HG02623 (cell line): ENCODE measurements at regions not wholly inside any gene's neighbourhood (a gene's known extent, or its start where the extent isn't known, plus 50 kb on each side); places are given as distances from the start of the nearest gene placed in this dataset.
A peak's percentile ranks its signal among the peaks of the same experiment; 100 is the strongest.

Experiments used
- ATAC-seq: cut with Tn5 transposase; IDR thresholded peaks from one replicate; pipeline ENCODE4 v1.9.1; 2021; ENCODE audit warnings: moderate library complexity; ENCODE audit not compliant: unreplicated experiment

DNA sequence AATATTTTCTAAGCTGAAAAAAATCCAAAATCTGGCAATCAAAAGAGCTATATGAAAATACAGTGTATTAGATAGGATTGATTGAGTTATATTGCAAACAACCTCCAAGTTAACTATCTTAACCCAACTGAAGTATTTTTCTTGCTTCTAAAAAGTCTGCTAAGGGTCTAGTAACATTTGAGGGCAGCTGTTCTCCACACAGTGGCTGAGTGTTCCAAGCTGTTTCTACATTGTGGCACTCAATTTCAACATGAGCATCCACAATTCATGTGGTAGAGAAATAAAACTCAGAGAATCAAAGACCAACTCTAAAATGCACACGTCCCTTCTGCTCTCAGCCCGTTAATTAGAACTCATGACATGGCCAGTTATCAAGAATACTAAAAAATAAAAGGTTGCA, 340.0 kb downstream of the C12orf50 start:
- ATAC-seq: no peak

DNA sequence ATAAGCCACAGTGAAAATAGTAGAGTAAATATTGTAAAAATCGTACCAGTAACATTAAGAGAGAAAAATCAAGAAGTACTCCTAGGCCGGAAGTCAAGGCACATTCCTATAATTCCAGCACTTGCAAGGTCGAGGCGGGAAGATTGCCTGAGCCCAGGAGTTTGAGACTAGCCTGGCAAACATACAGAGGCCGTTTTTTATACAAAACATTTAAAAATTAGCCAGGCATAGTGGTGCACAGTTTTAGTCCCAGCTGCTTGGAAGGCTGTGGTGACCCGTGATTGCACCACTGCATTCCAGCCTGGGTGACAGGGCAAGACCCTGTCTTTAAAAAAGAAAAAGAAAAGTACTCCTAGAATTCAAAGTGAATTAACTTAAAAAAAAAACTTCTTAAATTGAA, 341.8 kb downstream of the C12orf50 start:
- ATAC-seq: no peak

DNA sequence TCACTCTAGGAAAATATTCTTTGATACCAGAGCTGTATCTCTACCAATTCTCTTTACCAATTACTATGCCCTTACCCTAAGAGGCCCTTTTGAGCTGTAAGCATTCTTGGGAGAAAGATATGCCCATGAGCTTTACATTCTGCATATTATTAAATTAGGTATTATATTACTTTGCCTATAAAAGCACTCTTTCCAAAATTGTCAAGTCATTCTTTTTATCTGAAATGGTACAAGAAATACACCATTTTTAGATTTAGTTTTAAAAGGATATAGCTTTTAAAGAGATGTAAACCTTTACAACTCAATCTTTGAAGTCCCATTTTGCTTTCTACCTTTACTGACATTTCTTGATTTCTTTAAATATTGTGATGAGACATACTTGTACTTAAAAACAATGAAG, 343.5 kb downstream of the C12orf50 start:
- ATAC-seq: no peak

DNA sequence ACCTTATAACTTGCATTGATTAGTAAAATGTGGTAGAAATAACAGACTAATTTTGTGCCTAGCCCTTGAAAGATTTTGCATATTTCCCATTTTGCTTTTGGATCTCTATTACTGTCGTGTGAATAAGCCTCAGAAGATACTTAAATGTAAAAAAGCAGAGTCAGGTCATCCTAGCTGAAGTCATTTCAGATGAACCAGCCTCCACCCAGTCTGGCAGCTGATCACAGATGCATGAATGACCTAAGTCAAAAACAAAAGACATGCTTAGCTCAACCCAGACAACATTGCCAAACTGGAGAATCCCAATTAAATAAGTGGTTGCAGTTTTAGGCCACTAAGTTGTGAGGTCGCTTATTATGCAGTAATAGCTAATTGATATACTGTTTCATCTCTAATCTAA, 349.9 kb downstream of the C12orf50 start:
- no peak for ATAC-seq

DNA sequence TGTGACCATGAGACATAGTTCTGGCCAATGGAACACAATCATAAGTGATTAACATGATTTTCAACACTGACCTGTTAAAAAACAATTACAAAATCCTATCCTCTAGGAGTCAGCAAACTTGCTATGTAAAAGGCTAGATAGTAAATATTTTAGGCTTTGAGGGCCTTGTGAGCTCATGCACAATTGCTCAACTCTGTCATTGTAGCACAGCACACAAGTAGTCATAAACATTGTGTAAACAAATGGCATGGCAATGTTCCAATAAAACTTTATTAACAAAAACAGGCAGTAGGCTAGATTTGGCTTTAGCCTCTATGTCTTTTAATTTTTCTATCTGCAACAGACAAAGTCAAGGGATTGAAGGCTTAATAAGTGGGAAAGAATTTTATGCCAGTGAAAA, 350.7 kb downstream of the C12orf50 start:
- ATAC-seq: no peak

DNA sequence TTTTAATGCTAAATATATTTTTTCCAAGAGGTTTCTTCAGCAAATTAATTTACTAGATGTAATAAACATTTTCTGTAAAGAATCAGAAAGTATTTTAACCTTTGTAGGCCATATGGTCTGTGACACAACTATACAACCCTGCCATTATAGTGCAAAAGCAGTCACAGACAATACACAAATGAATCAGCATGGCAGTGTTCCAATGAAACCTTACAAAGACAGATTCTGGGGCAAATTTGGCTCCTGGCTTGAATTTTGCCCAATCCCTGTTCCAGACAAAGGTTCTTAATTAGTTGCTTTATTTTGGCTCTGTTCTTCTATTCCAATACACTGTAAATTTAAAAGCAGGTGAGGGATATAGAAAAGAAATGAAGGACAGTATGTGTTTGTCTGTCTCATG, 352.5 kb downstream of the C12orf50 start:
- no peak for ATAC-seq

DNA sequence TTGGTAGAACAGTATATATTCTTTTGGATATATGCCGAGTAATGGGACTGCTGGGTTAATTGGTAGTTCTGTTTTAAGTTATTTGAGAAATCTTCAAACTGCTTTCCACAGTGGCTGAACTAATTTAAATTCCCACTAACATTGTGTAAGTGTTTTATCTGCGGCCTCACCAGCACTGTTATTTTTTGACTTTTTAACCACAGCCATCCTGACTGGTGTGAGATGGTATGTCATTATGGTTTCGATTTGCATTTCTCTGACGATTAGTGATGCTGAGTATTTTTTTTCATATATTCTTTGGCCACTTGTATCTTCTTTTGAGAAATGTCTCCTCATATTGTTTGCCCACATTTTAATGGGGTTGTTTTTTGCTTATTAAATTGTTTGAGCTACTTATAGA, 357.4 kb downstream of the C12orf50 start:
- no peak for ATAC-seq

DNA sequence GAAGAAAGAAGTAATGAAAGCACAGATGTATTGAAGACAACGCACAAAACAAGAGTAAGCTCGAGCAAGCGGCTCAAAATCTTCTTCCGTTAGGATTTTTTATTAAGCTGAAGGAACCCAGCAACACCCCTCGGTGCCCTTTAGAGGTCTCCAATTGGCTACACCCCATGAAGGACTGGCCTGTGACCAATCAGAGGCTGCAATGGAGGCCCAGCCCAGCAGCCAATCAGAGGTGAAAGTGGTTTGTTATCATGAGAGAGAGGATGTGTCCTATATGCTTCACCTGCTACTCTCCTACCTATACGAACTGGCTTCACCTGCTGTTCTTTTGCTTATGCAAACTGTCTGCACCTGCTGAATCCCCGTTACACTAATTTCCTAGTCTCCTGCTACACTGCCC, 358.8 kb downstream of the C12orf50 start:
- peak; percentile 47 for ATAC-seq

DNA sequence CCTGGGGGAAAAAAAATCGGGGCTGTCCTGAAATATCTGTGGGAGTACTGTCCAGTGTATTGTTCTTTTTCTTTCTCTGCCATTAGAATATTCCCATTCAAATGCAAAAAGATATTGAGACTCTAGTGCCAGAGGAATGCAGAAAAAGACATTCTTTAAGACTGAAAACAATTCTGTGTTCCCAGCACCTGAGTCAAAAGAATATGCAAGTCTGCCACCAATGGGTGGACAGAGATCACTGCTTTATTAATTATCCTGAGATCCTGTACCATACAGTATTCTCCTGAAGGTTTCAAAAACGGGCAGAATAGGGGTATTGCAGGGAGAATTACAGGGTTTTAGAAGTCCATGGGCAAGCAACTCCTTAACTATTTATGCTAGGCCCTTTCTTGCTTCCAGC, 361.8 kb downstream of the C12orf50 start:
- no peak for ATAC-seq

DNA sequence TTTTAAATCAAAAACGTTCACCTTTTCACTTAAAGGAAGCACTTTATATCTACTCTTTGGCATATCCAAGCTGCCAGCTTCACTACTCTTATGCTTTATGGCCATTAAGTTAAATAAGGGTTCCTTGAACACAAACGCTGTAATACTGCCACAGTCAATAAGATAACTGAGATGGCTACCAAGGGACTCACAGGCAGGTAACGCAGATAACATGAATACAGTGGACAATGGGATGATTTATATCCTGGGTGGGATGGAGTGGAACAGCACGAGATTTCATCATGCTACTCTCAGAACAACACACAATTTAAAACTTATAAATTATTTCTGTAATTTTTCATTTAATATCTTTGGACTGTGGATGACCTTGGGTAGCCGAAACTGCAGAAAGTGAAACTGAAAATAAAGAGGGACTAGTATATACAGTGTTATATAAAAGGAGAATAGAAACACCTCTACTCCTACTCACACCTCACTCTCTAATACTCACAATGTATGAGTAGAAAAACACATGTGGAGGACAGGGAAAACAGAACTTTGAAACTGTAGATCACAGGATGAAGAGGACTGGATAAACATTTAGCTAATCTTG, 367.3 kb downstream of the C12orf50 start:
- ATAC-seq: peak; percentile 73

DNA sequence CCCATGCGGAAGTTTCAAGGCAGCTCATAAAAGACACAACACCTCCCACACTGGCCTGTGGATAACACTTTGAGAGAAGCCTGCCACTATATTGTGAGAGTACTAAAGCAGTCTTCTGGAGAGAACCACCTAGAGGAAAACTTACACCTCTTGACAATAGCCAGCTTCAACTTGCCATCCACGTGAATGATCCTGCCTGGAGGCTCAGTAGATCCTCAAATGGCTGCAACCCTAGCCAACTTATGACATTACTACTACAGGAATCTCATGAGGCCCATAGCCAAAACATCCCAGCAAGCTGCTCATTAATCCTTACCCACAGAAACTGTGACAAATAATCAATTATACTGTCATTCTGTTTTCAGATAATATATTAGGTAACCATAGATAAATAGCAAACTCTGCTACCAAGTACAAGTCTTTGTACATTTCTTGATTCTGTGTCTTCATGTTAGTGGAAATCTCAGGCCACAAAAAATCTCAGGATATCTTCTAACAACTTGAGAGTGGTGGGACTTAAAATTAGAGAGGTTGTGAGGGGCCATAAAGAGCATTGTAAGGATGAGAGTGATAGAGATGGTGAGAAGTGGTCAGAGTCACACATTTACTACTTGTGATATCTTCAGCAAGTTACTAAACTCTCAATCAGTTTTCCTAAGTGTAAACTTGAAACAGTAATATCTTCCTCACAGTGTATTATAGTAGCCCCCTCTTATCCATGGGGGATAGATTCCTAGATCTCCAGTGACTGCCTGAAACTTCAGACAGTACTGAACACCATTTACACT, 368.0 kb downstream of the C12orf50 start:
- ATAC-seq: no peak

DNA sequence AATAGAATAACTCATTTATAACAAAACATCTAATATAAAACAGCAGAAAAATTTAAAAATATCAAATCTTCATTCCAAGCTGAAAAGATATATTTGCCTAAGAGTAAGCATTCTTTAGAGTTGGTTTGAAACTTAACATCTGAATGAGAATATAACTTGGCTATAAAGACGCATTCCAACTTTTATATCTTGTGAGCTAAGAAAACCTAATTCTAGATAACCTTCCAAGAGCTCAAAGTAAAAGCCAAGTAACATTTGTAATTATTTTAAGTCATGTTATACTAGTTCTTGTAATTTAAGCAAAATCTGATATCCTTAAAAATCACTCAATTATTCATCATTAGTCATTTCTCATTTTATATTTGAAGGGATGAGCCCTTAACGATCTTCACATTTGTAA, 368.9 kb downstream of the C12orf50 start:
- no peak for ATAC-seq

DNA sequence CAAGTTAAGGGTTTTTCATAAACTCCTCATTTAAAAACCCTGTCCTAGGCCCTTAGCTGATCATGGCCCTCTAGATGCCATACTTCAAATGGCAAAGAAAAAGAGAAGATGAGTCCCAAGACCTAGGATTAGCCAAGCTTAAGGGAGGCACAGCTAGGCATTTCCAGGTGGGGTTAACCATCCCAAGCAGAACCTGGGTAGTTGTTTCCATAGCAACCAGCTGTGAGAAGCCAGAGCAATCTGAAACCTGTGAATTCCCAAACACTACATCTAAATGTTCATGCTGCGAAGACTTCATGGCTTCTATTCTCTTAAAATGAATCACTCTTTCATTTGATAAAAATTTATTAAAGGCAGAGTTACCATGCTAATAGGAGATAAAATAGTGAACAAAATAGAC, 372.9 kb downstream of the C12orf50 start:
- no peak for ATAC-seq

DNA sequence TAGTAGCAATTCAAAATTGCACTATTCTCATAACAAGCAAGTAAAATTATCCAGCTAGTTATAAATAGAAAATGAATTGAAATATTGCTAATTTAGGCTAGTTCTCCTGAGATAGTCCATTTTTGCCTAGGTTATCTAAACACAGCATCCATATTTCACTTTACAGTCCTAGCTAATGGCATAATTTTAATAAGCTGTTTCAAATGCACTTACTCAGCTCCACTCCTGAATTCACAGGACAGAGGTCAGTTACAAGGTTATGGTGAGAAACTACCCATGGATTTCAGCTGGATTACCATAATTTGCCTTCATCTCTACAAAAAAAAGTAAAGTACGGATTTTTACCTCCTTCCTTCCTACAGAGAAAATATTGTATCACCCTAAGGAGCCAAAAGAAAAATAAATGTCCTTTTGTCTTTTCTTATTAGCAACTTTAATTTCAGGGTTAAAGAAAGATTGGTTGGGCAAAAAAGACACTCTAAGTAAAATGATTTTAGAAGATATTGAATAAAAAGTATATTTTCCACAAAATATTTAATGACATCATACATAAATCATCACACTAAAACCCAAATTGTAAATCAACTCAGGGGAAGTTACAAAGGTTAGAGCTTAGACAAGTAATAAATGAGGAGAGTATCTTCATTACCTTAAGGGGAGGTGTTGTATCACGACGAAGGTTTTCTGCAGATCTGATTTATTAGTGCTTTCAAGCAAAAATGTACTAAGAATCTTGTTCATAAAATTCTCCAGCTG, 377.4 kb downstream of the C12orf50 start:
- ATAC-seq: no peak

DNA sequence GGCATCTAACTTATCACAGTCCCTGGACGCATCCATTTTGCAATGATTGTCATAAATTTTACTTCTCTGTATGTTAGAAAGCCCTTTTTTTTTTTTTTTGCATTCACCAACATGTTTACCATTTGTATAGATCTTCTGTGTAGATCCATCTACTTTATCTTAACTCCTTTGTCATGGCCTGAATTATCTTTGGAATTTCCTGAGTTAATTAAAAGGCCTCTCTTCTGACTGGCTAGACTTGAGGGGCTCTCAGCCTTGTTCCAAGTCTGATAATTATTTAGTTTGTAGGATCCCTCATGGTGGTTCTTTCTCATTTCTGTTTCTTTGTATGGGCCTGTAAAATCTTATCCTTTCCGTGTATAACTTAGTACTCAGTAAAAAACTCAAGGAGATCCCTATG, 387.0 kb downstream of the C12orf50 start:
- no peak for ATAC-seq

DNA sequence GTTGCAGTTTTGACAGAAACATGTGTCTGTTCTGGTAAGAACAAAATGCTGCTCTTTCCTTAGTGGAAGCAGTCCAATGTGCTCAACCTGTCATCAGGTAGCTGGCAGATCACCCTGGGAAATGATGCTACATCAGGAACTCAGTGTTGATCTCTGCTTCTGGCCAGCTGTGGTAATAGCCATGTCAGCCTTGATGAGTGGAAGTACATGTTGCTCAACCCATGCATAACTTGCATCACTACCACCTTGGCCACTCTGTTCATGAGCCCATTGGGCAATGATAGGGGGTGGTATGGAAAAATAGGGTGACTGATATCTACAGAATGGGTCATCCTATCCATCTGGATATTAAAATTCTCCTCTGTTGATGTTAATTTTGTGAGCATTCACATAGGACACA, 411.0 kb downstream of the C12orf50 start:
- no peak for ATAC-seq

DNA sequence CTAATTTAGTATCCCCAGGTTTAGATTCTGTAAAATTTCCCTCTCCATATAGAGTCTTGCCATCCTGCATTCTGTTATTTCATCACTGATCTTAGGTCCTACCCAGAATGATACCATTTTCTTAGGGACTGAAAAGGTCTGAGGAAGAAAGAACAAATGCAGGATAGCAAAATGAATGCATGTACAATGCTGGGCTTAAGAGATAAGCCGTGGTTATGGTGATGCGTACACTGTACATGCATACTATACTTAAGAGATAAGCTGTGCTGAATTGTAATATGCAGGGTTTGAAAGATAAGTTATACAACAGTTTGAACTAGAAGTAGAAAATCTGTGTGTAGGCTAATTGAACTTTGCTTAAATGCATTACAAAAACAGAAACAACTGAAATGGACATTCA, 416.2 kb downstream of the C12orf50 start:
- no peak for ATAC-seq

DNA sequence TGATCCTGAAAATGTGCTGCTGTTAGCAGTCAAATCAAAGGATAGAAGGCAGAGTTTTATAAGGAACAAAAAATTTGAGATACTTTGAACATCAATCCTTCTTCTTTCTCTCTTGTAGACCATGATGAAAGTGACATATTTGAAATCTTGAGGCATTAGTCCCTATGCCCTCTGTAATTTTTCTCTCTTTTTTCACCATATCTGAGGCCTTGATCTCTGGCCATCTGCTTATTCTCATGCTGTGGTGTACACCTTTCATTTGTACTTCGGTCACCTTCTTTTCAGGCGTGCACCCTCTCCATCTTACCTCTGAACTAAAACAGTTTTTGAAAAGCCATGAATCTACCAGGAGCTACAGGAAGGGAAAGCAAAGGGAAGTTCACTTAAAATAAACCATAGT, 420.9 kb downstream of the C12orf50 start:
- ATAC-seq: no peak

DNA sequence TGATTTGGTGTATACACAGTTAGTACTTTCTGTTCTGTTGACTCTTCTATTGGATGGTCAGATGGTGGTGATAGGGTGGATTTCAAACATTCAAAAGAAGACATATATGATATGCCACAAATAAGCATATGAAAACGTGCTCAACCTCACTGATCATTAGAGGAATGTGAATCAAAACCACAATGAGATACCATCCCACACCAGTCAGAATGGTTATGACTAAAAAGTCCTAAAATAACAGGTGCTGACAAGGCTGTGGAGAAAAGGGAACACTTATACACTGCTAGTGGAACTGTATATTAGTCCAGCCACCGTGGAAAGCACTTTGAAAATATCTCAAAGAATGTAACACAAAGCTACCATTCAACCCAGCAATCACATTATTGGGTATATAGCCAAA, 425.5 kb downstream of the C12orf50 start:
- no peak for ATAC-seq

DNA sequence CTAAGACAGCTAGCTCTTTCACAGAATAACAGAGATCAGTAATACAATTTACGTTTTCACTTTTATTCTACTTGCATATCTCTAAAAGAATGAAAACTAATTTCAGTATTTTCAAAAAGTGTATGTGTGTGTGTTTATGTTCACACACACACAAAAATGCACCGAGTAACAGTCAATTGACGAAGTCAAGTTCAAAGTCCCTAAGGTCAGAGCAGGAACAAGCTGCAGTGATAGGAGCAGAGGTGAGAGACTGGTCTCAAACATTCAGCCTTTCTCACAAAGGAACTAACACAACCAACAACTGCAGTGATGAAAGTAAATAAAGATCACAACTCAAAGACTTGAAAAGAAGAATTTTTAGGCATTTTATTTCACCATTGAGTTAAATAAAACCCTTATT, 429.7 kb downstream of the C12orf50 start:
- no peak for ATAC-seq

DNA sequence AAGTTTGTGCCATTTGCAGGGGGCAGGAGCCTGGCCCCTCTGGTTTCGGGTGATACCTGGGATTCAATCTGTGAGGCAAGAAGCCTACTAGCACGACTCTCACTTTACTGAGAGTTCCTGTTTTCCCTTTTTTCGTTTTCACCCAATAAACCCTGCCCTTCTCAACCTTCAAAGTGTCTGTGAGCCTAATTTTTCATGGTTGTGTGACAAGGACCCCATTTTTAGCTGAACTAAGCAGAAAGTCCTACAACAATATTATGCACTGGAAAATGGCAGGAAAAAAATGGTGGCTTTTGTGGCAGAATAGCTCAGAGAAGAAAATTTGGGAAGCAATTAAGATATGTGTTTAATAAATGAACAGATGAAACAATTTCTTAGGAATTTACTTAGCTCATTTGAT, 432.1 kb downstream of the C12orf50 start:
- no peak for ATAC-seq

DNA sequence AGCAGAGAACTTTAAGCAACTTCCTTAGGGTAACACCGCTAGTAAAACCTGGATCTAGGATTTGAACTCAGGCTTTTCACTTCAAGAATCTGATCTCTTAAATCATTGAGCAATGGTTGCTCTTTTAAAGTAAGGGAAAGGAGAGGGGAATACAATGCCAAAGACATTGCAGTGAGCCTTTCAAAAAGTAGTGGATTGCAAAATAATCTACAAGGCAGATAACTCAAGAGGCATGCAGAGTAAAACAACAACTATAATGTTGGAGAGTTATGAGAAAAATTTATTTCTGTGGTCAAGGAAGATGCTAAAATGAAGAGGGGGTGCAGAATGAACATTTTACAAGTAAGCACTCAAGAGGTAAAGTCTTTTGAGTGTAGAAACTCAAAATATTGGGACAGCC, 432.6 kb downstream of the C12orf50 start:
- ATAC-seq: no peak
